Esophagus (tissue), 2 donors: ENCODE measurements at regions not wholly inside any gene's neighbourhood (a gene's known extent, or its start where the extent isn't known, plus 50 kb on each side); places are given as distances from the start of the nearest gene placed in this dataset.
A peak's percentile ranks its signal among the peaks of the same experiment; 100 is the strongest.

Experiments
- H3K27ac ChIP-seq, 2 donors: one replicate each; pipeline ENCODE4 v1.5.1; 2013; ENCODE audit warnings: low read depth in 2 of 2, mild to moderate bottlenecking in 2 of 2, inconsistent platforms in 1 of 2, low read length in 1 of 2, moderate library complexity in 1 of 2
- H3K27me3 ChIP-seq, 2 donors: one replicate each; pipeline ENCODE4 v1.6.1; 2013; ENCODE audit warnings: low read length in 2 of 2, control low read depth in 1 of 2, mild to moderate bottlenecking in 1 of 2; ENCODE audit not compliant: insufficient read depth in 2 of 2, control insufficient read depth in 1 of 2
- H3K36me3 ChIP-seq, 2 donors: one replicate each; pipeline ENCODE4 v1.6.1; 2013; ENCODE audit warnings: low read length in 1 of 2; ENCODE audit not compliant: control insufficient read depth in 2 of 2, insufficient read depth in 2 of 2
- H3K4me1 ChIP-seq, 2 donors: one replicate each; pipeline ENCODE4 v1.6.1; 2013; ENCODE audit warnings: low read length in 1 of 2; ENCODE audit not compliant: control insufficient read depth in 2 of 2, insufficient read depth in 2 of 2
- H3K4me3 ChIP-seq, 2 donors: one replicate each; pipeline ENCODE4 v1.5.1; 2013; ENCODE audit warnings: low read length in 2 of 2, mild to moderate bottlenecking in 2 of 2, low read depth in 1 of 2, moderate library complexity in 1 of 2
- H3K9me3 ChIP-seq, 2 donors: one replicate each; pipeline ENCODE4 v1.6.1; 2013; ENCODE audit warnings: mild to moderate bottlenecking in 2 of 2, low read depth in 1 of 2, low read length in 1 of 2, moderate library complexity in 1 of 2; ENCODE audit not compliant: control insufficient read depth in 2 of 2, insufficient read depth in 1 of 2
- WGBS, 2 donors: extraction: QIAGEN DNeasy Blood & Tissue Kit; methylation state at CpG; one replicate each; pipeline ENCODE4 v1.1.7; 2013; 5-methylcytosine and 5-hydroxymethylcytosine counted together
- donor health status: healthy with polysubstance abuse.
- donor health status: Bipolar disorder and iron deficiency.

DNA sequence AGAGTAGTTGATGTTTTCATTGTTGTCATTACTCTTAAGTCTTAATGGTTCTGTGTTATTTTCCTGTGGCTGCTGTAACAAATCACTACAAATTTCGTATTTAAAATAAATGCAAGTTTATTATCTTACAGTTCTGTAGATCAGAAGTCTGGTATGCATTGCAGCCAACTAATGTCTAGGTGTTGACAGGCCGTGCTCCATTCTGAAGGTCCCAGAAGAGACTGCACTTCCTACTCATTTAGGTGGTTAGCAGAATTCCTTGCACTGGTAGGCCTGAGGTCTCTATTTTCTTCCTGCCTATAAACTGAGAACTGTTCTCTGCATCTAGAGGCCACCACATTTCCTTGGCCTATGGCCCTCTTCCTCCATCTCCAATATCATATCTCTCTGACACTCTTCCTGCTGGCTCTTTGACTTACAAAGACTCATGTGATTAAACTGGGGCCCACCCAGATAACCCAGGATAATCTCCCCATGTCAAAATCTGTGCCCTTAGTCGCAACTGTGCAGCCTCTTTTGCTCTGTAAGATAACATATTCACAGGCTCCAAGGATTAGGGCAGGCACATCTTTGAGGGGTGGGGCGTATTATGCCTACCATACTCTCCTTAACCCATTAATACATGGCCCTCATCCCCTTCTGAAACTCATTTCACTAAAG lies 468.4 kb downstream of the FOXO1 start:
- no peaks in the 10 kb centered on the region for H3K9me3 ChIP-seq
- H3K4me3 ChIP-seq = no peak overlapping the region
- 69 to 75% methylated on average over 4 of the region's 4 CpGs for WGBS, 2 donors
- no peaks in the 10 kb centered on the region for H3K4me1 ChIP-seq
- no peak overlapping the region for H3K27ac ChIP-seq
- H3K36me3 ChIP-seq = no peaks in the 10 kb centered on the region
- no peaks in the 10 kb centered on the region for H3K27me3 ChIP-seq

DNA sequence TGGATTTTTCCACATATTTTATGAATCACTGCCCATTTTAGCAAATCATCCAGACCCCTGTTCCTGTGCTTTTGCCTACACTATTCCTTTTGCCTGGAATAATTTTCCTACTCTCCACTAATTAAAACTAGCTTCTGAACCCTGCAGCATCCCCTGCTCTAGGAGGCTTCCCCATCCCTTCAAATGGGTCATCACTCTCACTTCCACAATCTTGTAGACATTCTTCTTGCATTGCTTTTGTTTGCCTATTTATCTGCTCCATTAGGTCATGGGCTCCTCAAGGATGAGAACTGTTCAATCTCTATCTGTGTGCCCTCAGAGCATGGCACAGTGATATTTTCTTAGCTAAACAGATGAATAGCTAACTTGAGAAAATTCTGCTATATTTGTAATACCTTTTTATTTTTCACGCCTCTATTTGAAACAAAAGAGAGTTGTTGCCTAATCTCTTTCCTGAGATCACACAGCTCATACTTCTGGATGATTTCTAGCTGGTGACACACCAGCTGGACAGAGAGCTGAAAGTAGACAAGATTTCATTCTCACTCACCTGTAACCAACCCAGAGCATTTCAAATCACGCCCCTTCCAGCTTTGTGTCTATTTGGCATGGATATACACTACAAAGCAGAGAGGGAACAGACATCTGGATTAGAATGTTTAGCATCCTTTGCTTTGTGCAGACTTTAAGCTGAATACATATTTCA lies 466.0 kb downstream of the FOXO1 start:
- no peaks in the 10 kb centered on the region for H3K4me1 ChIP-seq
- no peak overlapping the region for H3K4me3 ChIP-seq
- no peak overlapping the region for H3K27ac ChIP-seq
- H3K27me3 ChIP-seq = no peaks in the 10 kb centered on the region
- no peaks in the 10 kb centered on the region for H3K36me3 ChIP-seq
- no peaks in the 10 kb centered on the region for H3K9me3 ChIP-seq
- 67 to 80% methylated on average over 2 of the region's 2 CpGs for WGBS, 2 donors

DNA sequence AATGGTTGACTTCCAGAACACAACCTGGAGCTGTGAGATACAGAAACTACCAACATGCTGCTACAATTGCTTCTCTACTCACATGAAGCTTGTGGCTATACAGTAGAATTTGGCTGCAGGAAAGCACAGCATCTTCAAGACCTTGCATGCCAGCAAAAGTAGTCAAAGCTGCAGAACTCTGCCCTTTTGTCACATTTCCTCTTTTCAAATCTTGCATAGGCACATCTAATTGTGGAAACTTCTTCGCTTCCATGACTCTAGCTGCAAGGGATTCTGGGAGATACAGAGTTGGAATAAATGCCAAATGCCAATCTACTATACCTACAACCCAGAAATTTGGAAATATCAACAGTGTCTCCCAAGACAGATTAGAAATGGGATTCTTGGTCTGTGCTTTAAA lies 462.2 kb downstream of the FOXO1 start:
- Histone ChIP-seq H3K36me3 (no peaks in the 10 kb centered on the region), H3K4me1 (peaks cover 0 to 4% of the 10 kb centered on the region in 2 donors), H3K27me3 (no peaks in the 10 kb centered on the region), H3K9me3 (no peaks in the 10 kb centered on the region), H3K4me3 (no peak overlapping the region), H3K27ac (no peak overlapping the region)
- 89 to 91% methylated on average over 1 of the region's 1 CpG for WGBS, 2 donors

DNA sequence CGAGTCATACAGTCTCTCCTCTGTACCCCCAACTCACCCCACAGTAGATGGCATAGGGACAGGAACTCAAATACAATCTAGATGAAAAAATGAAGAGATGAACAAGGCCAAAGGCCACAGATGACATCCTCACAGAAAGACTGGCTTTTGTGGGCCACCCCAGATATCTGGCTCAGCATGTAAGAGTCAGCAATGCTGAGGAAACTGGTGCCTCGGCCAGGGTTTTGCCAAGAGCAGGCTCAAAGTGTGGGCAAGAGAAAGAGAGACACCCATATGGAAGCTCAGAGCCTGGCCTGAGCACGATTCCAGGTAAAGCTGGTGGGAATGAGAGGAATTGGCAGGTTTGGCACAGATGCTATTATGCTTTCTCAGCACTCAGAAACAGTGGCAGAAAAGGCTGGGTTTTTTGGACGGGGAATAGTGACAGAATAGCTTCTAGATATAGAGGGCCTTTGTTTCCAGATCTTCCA lies 460.6 kb downstream of the FOXO1 start:
- Histone ChIP-seq H3K27me3 (no peaks in the 10 kb centered on the region), H3K4me3 (no peak overlapping the region), H3K27ac (peak overlapping the region; percentile 72 to 79), H3K9me3 (no peaks in the 10 kb centered on the region), H3K36me3 (no peaks in the 10 kb centered on the region), H3K4me1 (peaks cover 0 to 4% of the 10 kb centered on the region in 2 donors)
- WGBS, 2 donors = 59 to 65% methylated on average over 4 of the region's 4 CpGs

DNA sequence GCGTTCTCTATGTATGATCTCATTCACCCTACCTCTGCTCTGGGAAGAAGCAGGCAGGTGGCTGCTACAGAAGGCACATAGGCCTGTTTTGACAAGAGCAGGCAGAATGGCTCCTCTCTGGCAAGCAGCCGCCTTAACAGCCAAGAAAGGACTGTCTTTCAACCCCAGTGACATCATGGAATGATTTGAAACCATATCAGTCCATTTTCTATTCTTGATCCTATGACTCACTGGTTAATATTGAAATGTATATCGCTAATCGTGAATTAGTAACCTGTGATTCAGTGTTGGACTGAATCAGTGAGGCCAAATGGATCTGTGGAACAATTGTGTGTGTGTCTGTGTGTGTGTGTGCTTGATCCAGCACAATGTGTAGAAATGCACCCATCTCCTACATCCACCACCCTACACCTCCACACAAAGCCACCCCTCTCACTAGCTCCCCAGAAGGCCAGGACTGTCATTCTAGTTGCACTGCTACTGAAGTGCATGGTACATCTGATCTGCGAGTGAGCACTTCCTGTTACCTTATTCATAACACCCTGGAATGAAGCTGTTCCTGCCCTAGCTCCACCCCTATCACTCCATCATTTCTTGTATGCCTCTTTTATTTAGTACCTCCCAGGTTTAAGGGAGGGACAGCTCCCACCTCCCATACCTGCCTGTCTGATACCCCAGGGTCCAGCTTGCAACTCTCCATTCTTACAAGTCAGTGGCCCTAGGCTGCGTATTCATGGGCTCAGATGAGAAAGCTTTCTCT lies 460.0 kb downstream of the FOXO1 start:
- H3K4me1 ChIP-seq = peaks cover 0 to 4% of the 10 kb centered on the region in 2 donors
- no peaks in the 10 kb centered on the region for H3K27me3 ChIP-seq
- H3K36me3 ChIP-seq = no peaks in the 10 kb centered on the region
- 45 to 61% methylated on average over 6 of the region's 6 CpGs for WGBS, 2 donors
- H3K27ac ChIP-seq = peak overlapping the region; percentile 79 to 85
- no peak overlapping the region for H3K4me3 ChIP-seq
- no peaks in the 10 kb centered on the region for H3K9me3 ChIP-seq

DNA sequence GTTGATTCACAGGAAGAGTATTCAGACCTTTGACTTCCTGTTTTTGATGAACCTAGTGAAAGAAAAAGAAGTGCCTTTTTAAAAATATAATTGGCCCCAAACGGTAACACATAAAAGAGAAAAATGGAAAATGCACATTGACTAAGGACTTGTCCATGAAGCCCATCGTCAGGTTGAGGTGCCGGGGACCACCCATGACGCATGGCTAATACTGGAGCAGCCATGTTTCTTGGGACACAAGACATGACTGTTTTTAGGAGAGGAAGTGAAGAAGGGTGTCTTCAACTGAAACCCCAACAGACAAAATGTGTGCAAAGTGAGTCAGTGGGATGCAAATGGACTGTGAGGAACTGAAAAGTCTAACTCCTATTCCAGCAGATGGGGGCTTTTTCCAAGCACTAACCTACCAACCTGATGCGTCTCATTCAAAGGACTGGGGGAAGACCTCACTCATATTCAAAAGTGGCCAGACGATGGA lies 459.4 kb downstream of the FOXO1 start:
- WGBS, 2 donors = 85% methylated on average over 6 of the region's 6 CpGs
- no peaks in the 10 kb centered on the region for H3K27me3 ChIP-seq
- H3K27ac ChIP-seq = peak overlapping the region; percentile 79 to 85
- peaks cover 0 to 4% of the 10 kb centered on the region in 2 donors for H3K4me1 ChIP-seq
- no peaks in the 10 kb centered on the region for H3K36me3 ChIP-seq
- H3K4me3 ChIP-seq = no peak overlapping the region
- no peaks in the 10 kb centered on the region for H3K9me3 ChIP-seq

DNA sequence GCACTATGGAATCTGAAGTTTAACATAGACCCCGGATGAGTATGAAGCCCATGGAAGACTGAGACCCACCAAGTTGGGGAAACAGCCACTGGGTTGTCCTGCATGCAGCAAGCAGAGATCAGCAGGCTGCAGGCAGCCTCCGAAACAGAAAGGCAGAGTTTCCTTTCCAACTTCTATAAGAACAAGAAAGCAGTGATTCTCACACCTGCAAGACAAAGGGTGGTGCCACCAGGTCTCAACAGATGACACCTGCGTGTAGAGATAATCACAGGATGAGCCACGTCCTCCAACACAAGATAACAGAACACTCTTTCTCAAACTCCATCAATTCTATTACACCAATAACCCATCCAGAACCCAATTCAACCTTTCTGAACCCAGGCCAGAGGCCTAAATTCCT lies 457.9 kb downstream of the FOXO1 start:
- no peaks in the 10 kb centered on the region for H3K9me3 ChIP-seq
- H3K4me3 ChIP-seq = no peak overlapping the region
- H3K36me3 ChIP-seq = no peaks in the 10 kb centered on the region
- WGBS, 2 donors = 91% methylated on average over 4 of the region's 4 CpGs
- H3K27ac ChIP-seq = no peak overlapping the region
- peaks cover 0 to 4% of the 10 kb centered on the region in 2 donors for H3K4me1 ChIP-seq
- no peaks in the 10 kb centered on the region for H3K27me3 ChIP-seq

DNA sequence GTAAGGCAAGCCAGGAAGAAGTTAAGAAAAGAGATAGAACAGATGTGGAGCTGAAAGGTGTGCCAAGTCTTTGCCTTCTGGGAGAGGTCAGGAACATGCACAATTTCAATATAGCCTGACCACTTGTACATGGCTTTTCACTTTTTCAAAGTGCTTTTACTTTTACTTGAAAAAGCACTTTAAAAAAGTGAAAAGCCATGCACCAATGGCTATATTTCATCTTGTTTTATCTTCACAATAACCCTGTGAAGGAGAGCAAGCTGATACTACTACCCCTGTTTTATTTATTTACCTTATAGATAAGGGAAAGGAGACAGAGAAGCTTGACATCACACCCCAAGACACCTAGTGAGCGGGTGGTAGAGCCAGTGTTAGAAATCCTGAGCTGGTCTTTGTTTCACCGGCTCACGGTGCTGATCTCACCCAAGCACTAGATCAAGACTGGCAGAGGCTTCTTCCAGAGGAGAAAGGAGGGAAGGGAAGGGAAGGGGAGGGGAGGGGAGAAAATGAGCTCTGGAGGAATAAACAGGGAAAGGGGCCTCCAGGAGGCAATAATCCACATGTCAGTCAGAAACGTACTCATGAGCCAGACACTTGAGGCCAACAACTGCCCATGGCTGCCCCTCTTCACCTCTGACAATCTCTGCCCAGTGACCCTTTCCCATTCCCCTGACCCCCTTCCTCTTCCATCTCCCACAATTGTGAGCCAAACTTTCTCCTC lies 455.4 kb downstream of the FOXO1 start:
- Histone ChIP-seq H3K9me3 (no peaks in the 10 kb centered on the region), H3K4me3 (no peak overlapping the region), H3K4me1 (peaks cover 0 to 4% of the 10 kb centered on the region in 2 donors), H3K27ac (no peak overlapping the region), H3K36me3 (no peaks in the 10 kb centered on the region), H3K27me3 (no peaks in the 10 kb centered on the region)
- 65 to 72% methylated on average over 4 of the region's 4 CpGs for WGBS, 2 donors

DNA sequence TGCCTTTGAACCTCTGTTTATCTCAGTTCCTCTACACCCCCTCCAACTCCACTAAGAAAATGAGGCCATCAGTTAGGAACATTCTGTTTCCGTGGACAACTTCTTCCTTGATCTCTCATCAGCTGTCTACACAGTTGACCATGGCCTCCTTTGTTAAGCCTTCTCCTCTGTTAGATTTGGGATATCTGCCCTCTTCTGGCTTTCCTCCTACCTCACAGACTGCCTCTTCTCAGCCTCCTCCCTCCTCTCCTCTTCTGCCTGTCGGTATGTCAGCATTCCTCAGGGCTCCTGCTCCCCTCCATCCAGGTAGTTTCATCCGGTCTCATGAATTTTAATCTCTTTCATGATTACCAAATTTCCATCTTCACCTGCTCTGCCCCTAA lies 454.9 kb downstream of the FOXO1 start:
- no peak overlapping the region for H3K27ac ChIP-seq
- 83 to 87% methylated on average over 3 of the region's 3 CpGs for WGBS, 2 donors
- no peaks in the 10 kb centered on the region for H3K36me3 ChIP-seq
- H3K4me1 ChIP-seq = peaks cover 0 to 2% of the 10 kb centered on the region in 2 donors
- H3K4me3 ChIP-seq = no peak overlapping the region
- H3K9me3 ChIP-seq = no peaks in the 10 kb centered on the region
- H3K27me3 ChIP-seq = no peaks in the 10 kb centered on the region
